GM19395 (cell line): ENCODE measurements at regions not wholly inside any gene's neighbourhood (a gene's known extent, or its start where the extent isn't known, plus 50 kb on each side); places are given as distances from the start of the nearest gene placed in this dataset.

ENCODE experiments used
- ATAC-seq: cut with Tn5 transposase; IDR thresholded peaks from one replicate; pipeline ENCODE4 v1.9.1; 2021; ENCODE audit warnings: mild to moderate bottlenecking, moderate library complexity; ENCODE audit not compliant: unreplicated experiment

DNA sequence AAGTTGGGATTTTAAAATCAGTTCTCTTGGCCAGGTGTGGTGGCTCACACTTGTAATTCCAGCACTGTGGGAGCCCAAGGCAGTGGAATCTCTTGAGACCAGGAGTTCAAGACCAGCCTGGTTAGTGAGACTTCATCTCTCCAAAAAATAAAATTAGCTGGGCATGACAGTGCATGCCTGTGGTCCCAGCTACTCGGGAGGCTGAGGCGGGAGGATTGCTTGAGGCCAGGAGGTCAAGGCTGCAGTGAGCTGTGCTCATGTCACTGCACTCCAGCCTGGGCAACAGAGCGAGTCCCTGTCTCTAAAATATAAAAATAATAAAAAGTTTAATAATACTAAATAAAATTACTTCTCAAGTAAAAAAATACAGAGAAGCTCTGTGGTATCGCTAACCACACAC, 77.5 kb downstream of the FOXA2 start:
- ATAC-seq, result no peak

DNA sequence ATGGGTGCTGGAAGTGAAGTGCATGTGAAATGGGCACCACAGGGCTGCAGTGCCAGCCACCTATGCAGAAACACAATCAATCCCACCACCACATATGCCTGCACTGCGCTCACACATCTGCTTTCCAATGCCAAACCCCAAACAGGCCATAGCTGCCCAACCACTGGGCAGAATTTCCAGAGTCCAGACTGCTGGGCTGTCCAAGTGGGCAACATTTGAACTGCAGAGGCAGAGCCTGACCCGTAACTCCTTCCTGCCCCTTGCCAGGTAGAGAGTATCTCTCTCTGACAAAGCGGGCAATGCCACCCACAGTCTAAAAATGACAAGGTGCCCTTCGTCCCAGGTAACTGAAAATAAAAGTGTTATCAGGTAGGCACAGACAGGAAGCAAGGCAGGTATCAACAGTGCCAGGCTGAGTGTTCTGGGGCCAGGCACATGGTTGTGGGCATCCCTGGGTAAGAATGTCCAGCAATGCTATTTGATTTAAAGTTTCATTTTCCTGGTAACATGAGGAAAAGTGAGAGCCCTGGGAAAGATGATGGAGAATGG, 79.5 kb downstream of the FOXA2 start:
- no peak for ATAC-seq

DNA sequence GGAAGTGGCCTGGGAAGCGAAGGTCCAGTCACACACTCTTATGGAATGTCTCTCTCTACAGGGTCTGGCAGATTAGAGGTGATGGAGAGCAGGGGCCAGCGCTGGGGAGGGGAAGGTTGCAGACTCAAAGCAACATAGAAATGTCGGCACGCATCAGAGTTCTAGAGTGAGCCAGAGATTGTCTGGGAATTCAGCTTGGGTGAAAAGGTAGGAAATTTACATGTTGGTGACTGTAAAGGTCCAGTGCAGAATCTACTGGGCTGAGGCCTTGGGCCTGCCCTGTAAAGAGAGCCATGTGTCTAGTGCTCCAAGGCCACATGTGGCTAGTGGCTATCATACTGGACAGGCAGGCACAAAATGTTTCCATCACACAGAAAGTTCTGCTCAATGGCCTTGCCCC, 80.8 kb downstream of the FOXA2 start:
- no peak for ATAC-seq

DNA sequence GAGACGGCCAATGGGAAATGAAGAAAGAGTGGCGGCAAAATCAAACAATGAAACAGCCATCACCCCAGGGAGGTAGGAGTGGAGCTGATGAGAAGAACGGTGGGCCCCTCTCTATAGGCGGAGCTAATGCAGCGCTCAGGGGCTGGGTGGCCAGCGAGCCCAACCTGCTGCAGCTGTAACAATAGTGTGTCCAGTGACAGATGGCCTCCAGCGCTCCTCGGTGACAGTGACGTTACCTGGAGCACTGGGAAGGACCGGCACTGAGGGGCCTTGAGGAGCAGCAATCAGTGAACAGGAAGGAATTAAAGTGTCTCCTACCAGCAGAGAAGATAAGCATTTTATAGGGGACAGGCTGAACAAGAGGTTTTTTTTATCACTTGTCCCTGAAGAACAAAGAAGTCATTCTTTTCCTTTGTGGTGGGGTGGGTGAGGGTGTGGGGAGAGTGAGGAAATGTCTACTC, 81.6 kb downstream of the FOXA2 start:
- no peak for ATAC-seq

DNA sequence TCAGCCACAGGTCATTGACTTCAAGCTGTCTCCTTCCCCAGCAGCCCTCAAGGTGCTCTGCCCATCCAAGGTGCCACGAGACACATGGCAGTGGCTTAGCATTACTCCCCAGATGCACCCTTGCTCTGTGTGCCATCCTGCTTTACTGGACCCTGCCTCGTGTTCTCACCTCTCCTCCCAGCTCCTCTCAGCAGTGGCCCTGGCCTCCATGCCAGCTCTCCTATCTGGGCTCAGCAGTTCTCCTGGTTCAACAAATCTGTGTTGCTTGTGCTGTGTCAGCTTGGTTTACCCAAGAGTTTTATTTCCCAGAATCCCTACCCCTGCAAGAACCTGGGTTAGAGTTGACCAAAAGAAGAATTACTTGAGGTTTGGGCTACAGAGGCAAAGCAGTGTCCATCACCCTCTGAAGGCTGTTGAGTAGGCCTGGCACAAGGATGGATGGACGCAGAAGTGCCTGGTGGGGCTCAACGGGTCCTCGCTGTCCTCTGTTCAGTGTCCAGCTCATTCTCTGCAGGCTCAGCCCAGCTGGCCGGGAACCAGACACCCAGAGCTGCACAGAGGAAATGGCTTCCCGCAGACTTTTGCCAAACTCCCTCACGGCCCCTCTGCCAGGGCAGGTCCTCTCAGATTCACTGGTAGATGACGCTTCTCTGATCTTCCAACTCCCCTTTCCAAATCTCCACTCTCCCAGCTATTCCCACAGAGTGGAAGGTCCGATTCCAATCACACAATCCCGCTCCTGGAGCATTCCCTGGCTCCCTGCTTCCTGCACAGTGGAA, 82.6 kb downstream of the FOXA2 start:
- ATAC-seq, result no peak

DNA sequence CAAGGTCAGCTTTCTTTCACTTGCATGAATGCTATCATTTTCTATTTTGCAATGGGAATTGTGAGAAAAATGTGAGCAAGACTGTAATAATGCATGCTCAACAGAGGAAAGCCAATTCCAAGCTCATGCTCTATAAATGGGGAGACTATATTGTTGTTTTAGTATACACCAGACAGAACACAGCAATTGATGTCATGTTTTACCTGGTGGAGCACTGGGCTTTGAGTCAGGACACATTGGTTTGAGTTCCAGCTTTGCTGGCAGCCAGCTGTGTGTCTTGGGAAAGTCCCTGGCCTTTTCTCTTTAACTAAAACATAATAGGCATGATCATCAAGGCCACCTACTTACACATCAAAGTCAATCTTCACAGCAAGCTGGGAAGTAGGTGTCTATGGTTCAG, 83.3 kb downstream of the FOXA2 start:
- no peak for ATAC-seq

DNA sequence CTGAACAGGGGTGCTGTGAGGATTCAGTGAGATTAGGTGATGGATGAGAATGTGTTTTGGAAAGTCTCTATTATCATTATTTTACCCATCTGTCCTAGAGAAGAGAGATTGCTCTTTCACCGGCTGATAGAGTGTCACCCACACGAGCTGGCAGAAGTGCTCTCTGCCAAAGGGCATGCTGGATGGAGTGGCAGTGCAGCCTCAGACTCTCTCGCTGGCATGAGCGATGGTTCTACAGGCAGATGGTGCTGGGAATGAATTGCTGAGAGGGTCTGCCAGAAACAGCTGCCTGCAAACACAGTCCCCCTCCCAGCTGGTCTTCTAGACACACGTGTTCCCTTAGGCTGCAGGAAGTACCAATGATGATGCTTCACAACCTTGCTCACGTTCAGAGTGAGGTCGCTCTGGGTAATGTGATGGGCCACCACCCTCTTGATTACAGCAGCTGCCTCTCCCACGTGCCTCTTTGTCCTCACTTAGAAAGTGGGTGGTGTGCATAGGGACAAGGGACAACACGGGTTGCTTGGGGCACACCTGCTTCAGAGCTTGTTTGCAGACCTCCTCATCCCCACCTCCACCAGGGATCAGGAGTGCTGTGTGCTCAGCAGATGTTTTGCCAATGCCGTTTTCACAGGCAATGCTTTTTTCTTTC, 84.7 kb downstream of the FOXA2 start:
- no peak for ATAC-seq

DNA sequence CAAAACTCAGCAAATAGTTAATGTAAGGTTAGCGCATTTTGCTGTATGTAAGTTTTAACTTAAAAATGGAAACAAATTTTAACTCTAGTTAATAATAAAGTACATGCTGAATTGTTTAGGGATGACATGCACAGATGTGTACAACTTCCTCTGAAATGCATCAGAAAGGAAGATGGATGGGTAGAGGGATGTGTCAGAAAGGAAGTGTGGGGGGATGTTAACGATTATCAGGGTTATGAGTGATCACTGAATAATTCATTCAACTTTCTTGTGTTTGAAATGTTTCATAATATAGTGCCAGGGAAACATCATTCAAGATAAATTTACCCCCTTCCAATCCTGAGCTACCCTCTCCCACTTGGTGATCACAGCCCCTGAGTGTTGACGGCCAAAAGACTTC, 87.6 kb downstream of the FOXA2 start:
- ATAC-seq, result no peak

DNA sequence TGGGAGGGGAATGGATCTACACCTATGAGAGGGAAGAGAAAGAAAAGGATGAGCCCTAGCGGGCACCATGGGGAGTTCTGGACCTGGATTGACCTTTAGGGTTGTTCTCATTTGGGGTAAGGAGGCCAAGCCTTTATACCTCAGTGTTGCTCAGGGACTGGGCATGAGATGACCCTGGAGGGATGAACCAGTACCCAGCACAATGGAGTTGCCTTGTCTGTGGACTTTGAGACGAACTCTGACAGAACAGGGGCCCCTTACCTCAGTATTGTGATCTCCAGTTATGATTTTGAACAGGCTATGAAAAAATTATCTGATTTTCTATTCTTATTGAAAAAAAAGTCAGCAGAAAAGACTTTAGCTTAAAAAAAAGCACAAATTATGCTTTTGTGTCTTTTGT, 88.6 kb downstream of the FOXA2 start:
- ATAC-seq, result no peak

DNA sequence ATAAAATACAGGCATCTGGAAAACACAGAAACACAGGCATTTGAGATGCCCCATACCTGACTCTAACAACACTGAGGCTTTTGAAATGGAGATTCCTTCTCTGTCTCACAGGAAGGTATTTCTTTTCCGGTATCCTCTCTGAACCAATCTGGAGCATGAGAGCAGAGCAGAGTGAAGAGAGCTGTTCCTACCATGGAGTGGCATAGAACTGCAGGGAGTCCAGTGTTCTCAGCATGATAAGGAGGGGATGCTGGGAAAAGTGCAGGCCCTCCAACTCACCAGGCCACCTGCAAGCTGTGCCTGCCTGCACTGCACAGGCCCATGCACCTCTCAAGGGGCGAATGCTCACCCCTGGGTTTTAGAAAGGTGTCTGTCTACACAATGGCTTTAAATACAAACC, 89.2 kb downstream of the FOXA2 start:
- ATAC-seq, result no peak

DNA sequence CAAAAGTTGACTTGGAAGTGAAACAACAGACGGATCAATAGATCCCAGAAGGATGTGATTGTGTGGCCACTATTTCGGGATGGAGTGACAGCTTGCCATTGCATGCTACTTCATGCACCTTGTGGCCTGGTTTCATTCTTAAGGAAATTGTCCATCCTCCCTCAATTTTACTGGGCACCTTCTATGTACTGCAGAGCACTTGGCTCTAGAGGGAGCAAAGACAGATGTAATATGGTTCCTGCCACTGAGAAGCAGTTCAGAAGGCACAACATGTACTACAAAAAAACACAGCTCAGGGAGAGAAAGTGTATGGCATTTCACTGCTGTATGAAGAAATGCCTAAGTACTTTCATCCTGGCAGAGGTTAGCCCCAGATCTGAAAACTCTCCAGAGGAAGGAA, 91.9 kb downstream of the FOXA2 start:
- no peak for ATAC-seq

DNA sequence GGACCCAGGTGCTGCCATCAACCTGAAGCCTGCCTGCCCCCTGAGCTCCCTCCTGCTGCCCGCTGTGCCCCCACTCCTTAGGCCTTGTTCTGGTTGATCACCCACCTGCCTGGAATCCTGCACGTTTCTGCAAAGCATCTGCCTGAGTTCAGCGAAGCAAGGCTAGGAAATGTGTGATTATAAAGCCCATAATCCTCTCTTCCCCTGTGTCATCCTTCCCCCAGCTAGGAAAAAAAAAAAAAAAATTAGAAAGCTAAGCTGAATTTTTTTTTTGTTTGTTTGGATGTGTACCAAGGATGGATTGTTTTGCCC, 93.2 kb downstream of the FOXA2 start:
- ATAC-seq, result no peak

DNA sequence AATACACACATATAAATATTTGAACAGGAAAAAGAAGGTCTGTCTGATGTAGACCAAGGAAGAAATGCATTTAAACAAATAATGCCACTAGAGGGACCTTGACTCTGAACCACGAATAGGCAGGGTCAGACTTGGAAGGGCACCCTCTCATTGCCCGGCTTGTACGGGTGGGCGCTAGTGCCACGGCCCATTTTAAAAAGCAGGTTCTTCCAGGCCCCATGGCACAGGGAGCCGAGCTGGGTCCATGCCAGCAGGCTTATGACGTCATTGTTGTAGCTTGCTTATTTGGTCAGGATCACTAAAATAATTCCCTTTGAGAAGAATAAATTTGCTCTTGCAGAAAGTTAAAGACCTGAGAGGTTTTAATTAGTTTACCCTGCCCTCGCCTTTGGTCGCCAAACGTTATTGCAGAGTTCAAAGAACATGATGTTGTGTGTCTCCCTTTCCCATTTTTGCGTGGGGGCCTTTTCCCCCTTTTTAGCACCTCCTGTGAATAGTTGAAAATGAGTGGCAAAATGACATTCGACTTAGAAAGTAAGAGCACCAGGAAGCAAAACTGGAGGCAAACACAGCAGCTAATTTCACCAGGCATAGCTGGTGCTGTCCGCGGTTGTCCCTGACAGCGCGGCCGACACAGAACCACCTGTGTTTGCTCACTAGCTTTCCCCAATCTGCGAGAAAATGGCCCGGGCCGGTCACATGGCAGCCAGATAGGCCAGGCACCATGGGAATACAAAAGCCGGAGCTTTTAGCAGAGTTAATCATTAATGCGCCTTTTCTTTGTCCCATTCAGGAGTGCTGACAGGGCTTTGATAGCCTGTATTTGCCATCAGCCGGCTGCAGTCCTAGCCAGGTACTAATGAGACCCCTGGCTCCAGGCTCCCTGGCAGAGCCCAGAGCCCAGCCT, 93.8 kb downstream of the FOXA2 start:
- ATAC-seq, result no peak

DNA sequence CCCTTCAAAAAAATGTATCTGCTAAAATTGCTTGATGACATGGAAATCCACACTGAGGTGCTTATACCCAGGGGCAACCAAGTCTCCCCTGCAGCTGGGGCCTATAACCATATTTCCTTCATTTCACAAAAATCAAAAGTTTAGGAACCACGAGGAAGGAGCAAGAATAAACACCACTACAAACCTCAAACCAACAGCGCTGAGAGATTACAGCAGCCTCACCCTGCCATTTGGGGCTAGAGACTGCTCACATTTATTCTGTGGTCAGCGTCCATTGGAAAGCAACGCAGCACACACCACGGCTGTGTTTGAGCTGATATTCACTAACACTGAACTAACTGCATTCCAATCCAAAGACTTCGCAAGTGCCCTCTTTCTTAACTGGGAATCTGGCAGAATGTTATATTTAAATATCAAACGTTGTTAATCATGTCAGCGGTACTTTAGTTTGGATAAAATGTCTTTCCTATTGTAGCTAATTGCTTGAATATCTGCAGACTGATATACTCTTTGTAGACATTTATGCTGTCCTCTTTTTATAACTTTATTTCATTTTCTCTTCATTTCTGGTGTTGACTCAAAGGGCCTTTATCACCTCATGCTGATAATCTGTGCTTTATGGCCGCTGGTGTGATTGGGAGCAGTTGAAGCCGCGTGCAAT, 94.6 kb downstream of the FOXA2 start:
- ATAC-seq, result no peak

DNA sequence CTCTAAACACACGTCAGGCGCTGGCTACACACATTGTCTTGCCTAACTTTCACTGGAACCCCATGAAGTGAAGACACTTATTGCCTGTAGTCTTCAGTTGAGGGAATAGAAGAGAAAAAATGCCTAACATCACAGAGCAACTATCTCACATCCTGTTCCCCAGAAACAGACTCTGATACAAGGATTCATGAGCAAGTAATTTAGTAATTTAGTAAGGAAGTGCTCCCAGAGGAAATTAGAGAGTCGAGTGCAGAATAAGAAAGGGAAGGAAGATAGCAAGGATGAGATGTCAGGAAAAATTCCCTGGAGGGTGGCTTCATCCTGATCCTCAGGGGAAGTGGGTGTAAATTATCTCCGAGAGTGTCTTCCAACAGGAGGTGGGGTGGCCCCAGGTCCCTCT, 104.0 kb downstream of the FOXA2 start:
- ATAC-seq, result no peak

DNA sequence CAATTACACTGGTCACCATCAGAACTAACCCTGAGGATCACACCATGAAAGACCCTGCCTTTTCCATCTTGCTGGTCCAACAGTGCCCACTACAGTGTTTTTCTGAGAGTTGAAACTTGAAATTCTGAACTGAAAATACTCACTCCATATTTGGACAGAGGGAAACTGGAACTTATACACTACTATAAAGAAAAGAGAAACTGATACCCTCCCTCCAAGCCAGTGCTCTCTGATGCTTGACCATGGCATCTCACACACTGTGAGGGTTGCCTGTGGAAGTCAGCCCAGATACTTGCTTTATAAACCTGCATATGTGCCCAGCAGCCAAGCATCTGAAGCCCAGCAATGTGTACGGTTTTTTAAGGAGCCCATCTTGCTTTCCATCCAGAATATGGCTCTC, 108.7 kb downstream of the FOXA2 start:
- peak; percentile 96 for ATAC-seq

DNA sequence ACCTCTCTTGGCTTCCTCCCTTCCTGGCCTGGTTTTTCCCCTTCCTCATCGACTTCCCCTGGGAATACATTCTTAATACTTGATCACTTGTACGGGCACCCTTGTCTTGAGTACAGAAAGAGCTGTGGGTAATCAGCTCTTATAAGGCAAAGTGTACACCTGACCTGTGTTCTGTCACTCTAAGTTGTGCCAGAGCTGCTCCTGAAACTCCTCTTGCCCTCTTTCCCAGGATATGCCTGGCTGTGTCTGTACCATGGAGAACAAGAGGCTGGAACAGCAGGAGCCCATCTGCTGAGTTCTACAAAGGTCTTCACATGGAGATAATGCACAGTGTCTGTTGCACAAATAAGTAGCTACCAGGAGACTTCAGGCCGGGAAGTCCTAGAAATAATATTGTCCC, 110.1 kb downstream of the FOXA2 start:
- no peak for ATAC-seq

DNA sequence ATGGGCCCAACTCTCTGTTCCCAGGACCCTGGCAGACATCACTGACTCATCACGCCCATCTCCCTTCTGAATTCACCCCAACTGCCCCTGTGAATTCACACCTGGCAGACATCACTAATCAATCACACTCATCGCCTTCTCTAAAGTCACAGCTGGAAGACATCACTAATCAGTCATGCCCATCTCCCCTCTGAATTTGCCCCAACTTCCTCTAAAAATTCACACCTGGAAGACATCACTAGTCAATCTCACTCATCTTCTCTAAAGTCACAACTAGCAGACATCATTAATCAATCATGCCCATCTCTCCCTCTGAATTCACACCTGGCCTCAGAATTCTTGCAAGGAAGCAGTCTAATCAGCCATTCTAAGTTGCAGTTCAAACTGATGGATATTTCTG, 111.1 kb downstream of the FOXA2 start:
- no peak for ATAC-seq

DNA sequence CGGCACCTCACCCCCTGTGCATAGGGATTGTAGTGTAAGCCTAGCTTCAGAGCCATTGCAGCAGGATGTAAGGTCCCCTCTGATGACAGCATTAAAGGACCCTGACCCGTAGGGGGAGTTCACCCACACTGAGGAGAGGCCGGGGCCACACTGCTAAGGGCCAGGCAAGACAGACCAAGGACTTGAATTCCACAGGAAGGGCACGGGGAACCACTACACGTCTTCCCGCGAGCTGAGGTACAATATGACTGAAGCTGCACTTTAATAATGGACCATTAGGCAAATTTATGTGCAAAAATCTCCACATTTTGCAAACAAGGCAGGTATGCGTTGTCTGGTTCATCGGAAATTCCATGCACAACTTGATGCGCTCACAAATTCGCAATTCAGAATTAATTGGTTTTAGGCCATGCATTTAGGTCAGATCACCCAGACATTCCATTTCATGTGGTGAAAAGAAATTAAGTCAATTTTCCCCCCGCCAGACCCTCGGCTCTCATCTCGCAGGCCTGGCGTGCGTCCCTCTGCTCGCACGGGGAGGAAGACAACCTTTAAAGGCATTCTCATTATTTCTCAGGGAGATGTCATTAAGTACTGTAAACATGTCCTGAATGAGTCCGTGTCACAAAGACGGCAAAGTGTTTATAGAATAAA, 111.8 kb downstream of the FOXA2 start:
- no peak for ATAC-seq

DNA sequence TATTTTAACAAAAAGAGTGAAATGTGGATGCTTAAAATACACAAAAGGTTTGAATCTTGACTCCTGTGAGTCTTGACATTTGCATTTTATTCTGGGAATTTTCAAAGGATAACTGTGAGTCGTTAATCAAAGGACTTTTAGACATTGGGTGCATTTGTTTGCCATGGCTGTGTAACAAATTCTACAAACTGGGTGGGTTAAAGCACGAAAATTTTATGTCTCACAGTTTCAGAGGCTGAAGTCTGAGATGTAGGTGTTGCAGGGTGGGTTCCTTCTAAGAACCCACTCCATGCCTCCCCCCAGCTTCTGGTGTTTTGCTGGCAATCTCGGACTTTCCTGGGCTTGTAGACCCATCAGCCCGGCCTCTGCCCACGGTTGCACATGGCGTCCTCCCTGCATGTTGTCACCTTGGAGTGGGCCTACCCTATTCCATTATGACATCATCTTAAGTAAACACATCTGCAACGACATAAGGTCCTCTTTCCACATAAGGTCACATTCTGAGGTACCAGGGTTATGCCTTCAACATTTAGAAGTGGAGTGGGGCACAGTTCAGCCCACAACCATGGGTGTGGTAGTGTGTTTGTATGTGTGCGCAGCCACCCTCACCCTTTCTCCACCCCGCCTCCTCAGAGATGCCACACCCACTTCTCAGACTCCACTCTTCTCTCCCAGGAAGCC, 113.1 kb downstream of the FOXA2 start:
- ATAC-seq, result no peak
